IMR-90 (cell line): ENCODE measurements at regions not wholly inside any gene's neighbourhood (a gene's known extent, or its start where the extent isn't known, plus 50 kb on each side); places are given as distances from the start of the nearest gene placed in this dataset.

ENCODE experiments used
- ATAC-seq: fragments of 200-7000 bp; cut with Tn5 transposase; 2 replicates; pipeline ENCODE4 v1.9.1; 2020; ENCODE audit warnings: low read depth, mild to moderate bottlenecking, moderate library complexity
- BruUV-seq: library from RNA; stranded (reverse); fragments of 400-500 nt; replicated peaks from 2 replicates; lab custom pipeline; 2021; lab: Mats Ljungman, UMichigan
- CTCF ChIA-PET: fragments of 300-600 bp; formaldehyde crosslinking; extraction: SDS; loops from one replicate; lab custom pipeline; 2021; ENCODE audit warnings: antibody characterized with exemption; lab: Yijun Ruan, JAX
- POLR2A ChIA-PET: fragments of 300-600 bp; sonication (Branson Sonifier 250); formaldehyde crosslinking; loops from one replicate; lab custom pipeline; 2022; ENCODE audit warnings: antibody characterized with exemption; ENCODE audit not compliant: unreplicated experiment; lab: Charles Lee
- DNase-seq: peaks from one replicate; pipeline ENCODE4 v3.0.0; 2013
- H2AFZ ChIP-seq: replicated peaks from 2 replicates; pipeline ENCODE3; 2013; ENCODE audit warnings: low read length, mild to moderate bottlenecking; ENCODE audit not compliant: poor library complexity
- H2AK5ac ChIP-seq: 2 replicates; pipeline ENCODE4 v1.6.1; 2013; ENCODE audit warnings: low read depth, low read length, inconsistent platforms
- H2AK9ac ChIP-seq: replicated peaks from 2 replicates; pipeline ENCODE3; 2013; ENCODE audit warnings: mild to moderate bottlenecking, low read depth, low read length, moderate library complexity; ENCODE audit not compliant: poor library complexity
- H2BK120ac ChIP-seq: 2 replicates; pipeline ENCODE4 v1.6.1; 2013; ENCODE audit warnings: low read depth, low read length, inconsistent platforms
- H2BK15ac ChIP-seq: 3 replicates; pipeline ENCODE4 v1.6.1; 2013; ENCODE audit warnings: low read depth, low read length, inconsistent platforms
- H2BK20ac ChIP-seq: 2 replicates; pipeline ENCODE4 v1.6.1; 2013; ENCODE audit warnings: low read depth, mild to moderate bottlenecking, inconsistent platforms, low read length, moderate library complexity
- H2BK5ac ChIP-seq: 2 replicates; pipeline ENCODE4 v1.6.1; 2013; ENCODE audit warnings: mild to moderate bottlenecking, low read depth, low read length, inconsistent platforms; ENCODE audit not compliant: poor library complexity, severe bottlenecking
- H3K14ac ChIP-seq: replicated peaks from 2 replicates; pipeline ENCODE4 v1.6.1; 2013; ENCODE audit warnings: low read depth, low read length, inconsistent platforms
- H3K18ac ChIP-seq: 2 replicates; pipeline ENCODE4 v1.6.1; 2013; ENCODE audit warnings: low read depth, low read length, control low read depth
- H3K23ac ChIP-seq: 2 replicates; pipeline ENCODE4 v1.6.1; 2013; ENCODE audit warnings: low read depth, low read length, inconsistent platforms
- H3K27ac ChIP-seq: 2 replicates; pipeline ENCODE4 v1.5.1; 2013; ENCODE audit warnings: mild to moderate bottlenecking, control low read depth, low read length; ENCODE audit not compliant: insufficient read depth
- H3K27me3 ChIP-seq: 2 replicates; pipeline ENCODE4 v1.6.1; 2013; ENCODE audit warnings: low read length; ENCODE audit not compliant: control insufficient read depth, insufficient read depth
- H3K36me3 ChIP-seq: 2 replicates; pipeline ENCODE4 v1.6.1; 2013; ENCODE audit warnings: low read length, mixed read lengths; ENCODE audit not compliant: control insufficient read depth, insufficient read depth
- H3K4ac ChIP-seq: 2 replicates; pipeline ENCODE4 v1.6.1; 2013; ENCODE audit warnings: low read depth, low read length, inconsistent platforms
- H3K4me1 ChIP-seq: 2 replicates; pipeline ENCODE4 v1.6.1; 2013; ENCODE audit warnings: low read length, mixed read lengths; ENCODE audit not compliant: control insufficient read depth, insufficient read depth
- H3K4me2 ChIP-seq: 2 replicates; pipeline ENCODE4 v1.6.1; 2013; ENCODE audit warnings: low read depth, mild to moderate bottlenecking, control low read depth, low read length, moderate library complexity
- H3K4me3 ChIP-seq: 2 replicates; pipeline ENCODE4 v1.5.1; 2013; ENCODE audit warnings: low read depth, mild to moderate bottlenecking, control low read depth, low read length, moderate library complexity; ENCODE audit not compliant: insufficient read depth
- H3K56ac ChIP-seq: 2 replicates; pipeline ENCODE4 v1.6.1; 2013; ENCODE audit warnings: low read length, inconsistent platforms; ENCODE audit not compliant: insufficient read depth; ENCODE audit errors: extremely low read depth
- H3K79me1 ChIP-seq, 2 experiments: 2 replicates each; pipeline ENCODE4 v1.6.1; 2013; ENCODE audit warnings: low read length in 2 of 2, inconsistent platforms in 1 of 2, low read depth in 1 of 2
- H3K9ac ChIP-seq: 2 replicates; pipeline ENCODE4 v1.6.1; 2013; ENCODE audit warnings: low read depth, low read length, control low read depth
- H3K9me1 ChIP-seq: 2 replicates; pipeline ENCODE4 v1.6.1; 2013; ENCODE audit warnings: low read length, inconsistent platforms; ENCODE audit not compliant: insufficient read depth
- H3K9me3 ChIP-seq: 2 replicates; pipeline ENCODE4 v1.6.1; 2013; ENCODE audit warnings: low read length; ENCODE audit not compliant: control insufficient read depth, insufficient read depth
- H4K20me1 ChIP-seq: 2 replicates; pipeline ENCODE4 v1.6.1; 2013; ENCODE audit warnings: low read length, inconsistent platforms; ENCODE audit not compliant: insufficient read depth
- H4K5ac ChIP-seq: 2 replicates; pipeline ENCODE4 v1.6.1; 2013; ENCODE audit warnings: mild to moderate bottlenecking, low read depth, low read length, control low read depth
- H4K8ac ChIP-seq, 2 experiments: 2 replicates each; pipeline ENCODE4 v1.6.1; 2013; ENCODE audit warnings: low read depth in 2 of 2, low read length in 2 of 2, control low read depth in 1 of 2, inconsistent platforms in 1 of 2
- H4K91ac ChIP-seq: 2 replicates; pipeline ENCODE4 v1.6.1; 2013; ENCODE audit warnings: low read depth, low read length, inconsistent platforms; ENCODE audit not compliant: insufficient read depth
- BHLHE40 ChIP-seq: fragments of 150-350 bp; IDR thresholded peaks from 2 replicates; pipeline ENCODE4 v1.6.1; 2016; ENCODE audit warnings: mild to moderate bottlenecking, low read depth, low read length
- CEBPB ChIP-seq: IDR thresholded peaks from 2 replicates; pipeline ENCODE4 v1.6.1; 2012; ENCODE audit warnings: low read depth, low read length, improper control_type of control experiment
- MAFK ChIP-seq: IDR thresholded peaks from 2 replicates; pipeline ENCODE4 v1.6.1; 2012; ENCODE audit warnings: low read depth, low read length, improper control_type of control experiment
- MXI1 ChIP-seq: IDR thresholded peaks from 2 replicates; pipeline ENCODE4 v1.6.1; 2012; ENCODE audit warnings: low read depth, mild to moderate bottlenecking, low read length, moderate library complexity, borderline replicate concordance
- WGBS, 2 experiments: methylation state at CpG; one replicate each; pipeline versions ENCODE4 v1.1.5 to v1.1.7; 2013; ENCODE audit warnings: missing lambda C conversion rate in 2 of 2; ENCODE audit not compliant: insufficient read length in 1 of 2; ENCODE audit errors: extremely low coverage in 2 of 2; 5-methylcytosine and 5-hydroxymethylcytosine counted together
- dilution Hi-C: fragments of 300-500 bp; cut with HindIII; formaldehyde crosslinking; loops from one replicate; pipeline ENCODE4 v1.14.3; 2018; ENCODE audit warnings: low sequenced_read_pairs; ENCODE audit not compliant: unreplicated experiment
- in situ Hi-C: fragments of 300-500 bp; cut with MboI; formaldehyde crosslinking; loops from 3 replicates; pipeline ENCODE4 v1.14.3; 2019; ENCODE audit warnings: low sequenced_read_pairs, inconsistent platforms, mixed read lengths
- intact Hi-C: fragments of 100-400 bp; cut with micrococcal nuclease; formaldehyde crosslinking; loops from 2 replicates; pipeline ENCODE4 v1.10.0; 2022
- TF ChIP-seq, protein P1 (sequence below): fragments of 150-350 bp; IDR thresholded peaks from 2 replicates; pipeline ENCODE4 v1.6.1; 2017; ENCODE audit warnings: mild to moderate bottlenecking, antibody characterized with exemption, low read length, low read depth
- TF ChIP-seq, protein P2 (sequence below): fragments of 150-350 bp; IDR thresholded peaks from 2 replicates; pipeline ENCODE4 v1.6.1; 2016; ENCODE audit warnings: low read depth, mild to moderate bottlenecking, low read length, moderate library complexity, borderline replicate concordance

DNA sequence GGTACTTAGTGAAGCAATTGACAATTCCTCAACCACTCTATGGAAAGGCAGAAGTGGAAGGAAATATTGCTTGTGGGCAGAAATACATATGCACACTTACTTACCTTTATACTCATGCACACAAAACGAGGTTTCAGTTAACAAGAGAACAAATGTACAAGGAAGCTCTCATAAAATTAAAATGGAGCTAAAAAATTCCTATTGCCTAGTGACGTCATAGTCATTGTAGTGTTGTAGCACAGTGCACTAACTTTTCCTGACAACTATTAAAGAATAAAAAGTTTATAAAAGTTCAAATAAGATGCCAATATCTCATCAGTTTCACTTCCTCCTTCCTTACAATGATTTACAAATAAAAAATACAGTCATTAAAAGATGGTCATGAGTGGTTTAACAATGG is 1161.9 kb upstream of the NRXN1 start:
- H2BK15ac ChIP-seq, result no peak overlapping the region
- H3K9ac ChIP-seq, result no peak overlapping the region
- no peak overlapping the region for H3K14ac ChIP-seq
- no peak overlapping the region for H2AK5ac ChIP-seq
- BruUV-seq, result no TSS peak
- ChIA-PET CTCF (no interaction called here), POLR2A (interaction anchor here (0.5 kb wide), 1 partner anchor 121 kb away, joined by 6 read pairs; no protein-coding TSS in a partner anchor)
- intact Hi-C loops (no loop called here), dilution Hi-C loops (no loop called here), in situ Hi-C loops (no loop called here)
- no peak overlapping the region for H2AFZ ChIP-seq
- H2BK120ac ChIP-seq, result no peak overlapping the region
- H3K4me2 ChIP-seq, result no peak overlapping the region
- no peaks in the 10 kb centered on the region for H3K4me1 ChIP-seq
- no peak overlapping the region for H4K8ac ChIP-seq
- no peak overlapping the region for H2AK9ac ChIP-seq
- no peak overlapping the region for H3K27ac ChIP-seq
- H3K9me1 ChIP-seq, result no peaks in the 10 kb centered on the region
- H4K20me1 ChIP-seq, result no peaks in the 10 kb centered on the region
- no peak overlapping the region for H3K4me3 ChIP-seq
- TF ChIP-seq MXI1 (no peak), CEBPB (no peak), MAFK (no peak), BHLHE40 (no peak)
- TF ChIP-seq, protein P1, sequence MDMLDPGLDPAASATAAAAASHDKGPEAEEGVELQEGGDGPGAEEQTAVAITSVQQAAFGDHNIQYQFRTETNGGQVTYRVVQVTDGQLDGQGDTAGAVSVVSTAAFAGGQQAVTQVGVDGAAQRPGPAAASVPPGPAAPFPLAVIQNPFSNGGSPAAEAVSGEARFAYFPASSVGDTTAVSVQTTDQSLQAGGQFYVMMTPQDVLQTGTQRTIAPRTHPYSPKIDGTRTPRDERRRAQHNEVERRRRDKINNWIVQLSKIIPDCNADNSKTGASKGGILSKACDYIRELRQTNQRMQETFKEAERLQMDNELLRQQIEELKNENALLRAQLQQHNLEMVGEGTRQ, result no peak
- TF ChIP-seq, protein P2, sequence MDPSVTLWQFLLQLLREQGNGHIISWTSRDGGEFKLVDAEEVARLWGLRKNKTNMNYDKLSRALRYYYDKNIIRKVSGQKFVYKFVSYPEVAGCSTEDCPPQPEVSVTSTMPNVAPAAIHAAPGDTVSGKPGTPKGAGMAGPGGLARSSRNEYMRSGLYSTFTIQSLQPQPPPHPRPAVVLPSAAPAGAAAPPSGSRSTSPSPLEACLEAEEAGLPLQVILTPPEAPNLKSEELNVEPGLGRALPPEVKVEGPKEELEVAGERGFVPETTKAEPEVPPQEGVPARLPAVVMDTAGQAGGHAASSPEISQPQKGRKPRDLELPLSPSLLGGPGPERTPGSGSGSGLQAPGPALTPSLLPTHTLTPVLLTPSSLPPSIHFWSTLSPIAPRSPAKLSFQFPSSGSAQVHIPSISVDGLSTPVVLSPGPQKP, result no peak
- no peak overlapping the region for H4K91ac ChIP-seq
- H2BK20ac ChIP-seq, result no peak overlapping the region
- no peak overlapping the region for H3K23ac ChIP-seq
- no peaks in the 10 kb centered on the region for H3K36me3 ChIP-seq
- WGBS, 2 experiments, result no CpG with 5 or more reads among the region's 2 CpGs
- no peaks in the 10 kb centered on the region for H3K27me3 ChIP-seq
- DNase-seq (no peak), ATAC-seq (no peak)
- H3K9me3 ChIP-seq, result no peaks in the 10 kb centered on the region
- no peaks in the 10 kb centered on the region for H3K79me1 ChIP-seq
- no peak overlapping the region for H4K5ac ChIP-seq
- H3K56ac ChIP-seq, result no peak overlapping the region
- no peak overlapping the region for H2BK5ac ChIP-seq
- no peak overlapping the region for H3K4ac ChIP-seq
- no peak overlapping the region for H3K18ac ChIP-seq
